ENCODE measurements at regions not wholly inside any gene's neighbourhood (a gene's known extent, or its start where the extent isn't known, plus 50 kb on each side); places are given as distances from the start of the nearest gene placed in this dataset.

DNA sequence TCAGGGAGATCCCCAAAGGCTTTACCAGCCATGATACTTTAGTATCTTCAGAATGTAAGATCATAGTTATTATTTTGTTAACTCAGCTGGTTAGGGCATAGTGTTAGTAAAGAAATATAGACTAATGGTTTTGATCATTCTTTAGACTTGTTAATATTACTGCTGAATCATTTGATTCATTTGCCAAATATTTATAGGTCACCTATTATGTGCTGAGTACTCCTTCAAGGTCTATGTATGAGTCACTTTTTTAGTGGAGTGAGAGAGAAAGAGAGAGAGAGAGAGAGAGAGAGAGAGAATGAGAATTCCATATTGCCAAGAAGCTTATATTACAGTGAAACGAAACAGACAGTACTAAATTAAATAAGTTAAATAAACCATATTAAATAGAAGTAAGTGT, 110.3 kb downstream of the UBE2NL start:
- Histone ChIP-seq H3K27me3 (no peaks in the 10 kb centered on the region), H3K27ac (no peak overlapping the region), H3K4me1 (no peaks in the 10 kb centered on the region), H3K4me3 (no peak overlapping the region), H3K36me3 (no peaks in the 10 kb centered on the region), H3K9me3 (no peaks in the 10 kb centered on the region)
- intact Hi-C loops (cut with DNase I): no loop called here
- DNase-seq: no peak
- no peak for TF ChIP-seq CTCF (IDR thresholded peaks at IDR 0.05)
- ATAC-seq: no peak

DNA sequence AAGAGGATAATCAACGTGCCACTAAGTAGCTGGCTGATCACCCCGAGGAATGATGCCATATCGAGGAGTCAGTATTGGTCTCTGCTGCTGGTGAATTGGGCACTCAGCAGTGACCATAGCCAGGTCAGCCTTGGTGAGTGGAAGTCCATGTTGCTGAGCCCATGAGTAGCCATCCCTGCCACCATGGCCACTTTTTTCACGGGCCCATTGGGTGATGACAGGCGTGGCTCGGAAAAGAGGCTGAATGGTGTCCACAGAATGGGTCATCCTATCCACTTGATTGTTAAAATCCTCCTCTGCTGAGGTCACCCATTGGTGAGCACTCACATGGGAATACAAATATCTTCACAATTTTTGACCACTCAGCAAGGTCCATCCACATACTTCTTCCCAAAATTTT, 114.4 kb downstream of the UBE2NL start:
- intact Hi-C loops (cut with DNase I): no loop called here
- DNase-seq: no peak
- Histone ChIP-seq H3K9me3 (peaks cover 0 to 2% of the 10 kb centered on the region in 2 donors), H3K4me1 (no peaks in the 10 kb centered on the region), H3K36me3 (no peaks in the 10 kb centered on the region), H3K27me3 (no peaks in the 10 kb centered on the region), H3K4me3 (no peak overlapping the region), H3K27ac (no peak overlapping the region)
- TF ChIP-seq CTCF (IDR thresholded peaks at IDR 0.05): no peak
- ATAC-seq: no peak

DNA sequence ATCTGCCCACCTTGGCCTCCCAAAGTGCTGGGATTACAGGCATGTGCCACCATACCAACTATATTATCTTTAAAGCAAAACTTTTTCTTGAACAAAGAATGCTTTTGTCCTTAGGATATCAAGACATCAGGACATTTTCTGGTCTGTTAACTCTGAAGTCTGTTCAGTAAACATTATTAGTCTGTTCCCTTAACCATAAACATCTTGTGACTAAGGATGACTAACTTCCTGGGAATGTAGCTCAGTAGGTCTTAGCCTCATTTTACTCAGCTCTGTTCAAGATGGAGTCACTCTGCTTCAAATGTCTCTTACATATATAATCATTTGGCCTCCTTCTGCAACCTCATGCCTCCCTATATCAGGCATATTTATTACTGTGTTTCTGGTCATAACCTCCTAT, 122.9 kb downstream of the UBE2NL start:
- intact Hi-C loops (cut with DNase I): no loop called here
- peak; percentile 41 for ATAC-seq
- Histone ChIP-seq H3K4me1 (no peaks in the 10 kb centered on the region), H3K27me3 (no peaks in the 10 kb centered on the region), H3K9me3 (peaks cover 0 to 5% of the 10 kb centered on the region in 2 donors), H3K4me3 (no peak overlapping the region), H3K36me3 (no peaks in the 10 kb centered on the region), H3K27ac (no peak overlapping the region)
- TF ChIP-seq CTCF (IDR thresholded peaks at IDR 0.05): no peak
- no peak for DNase-seq

GRCh38 chrX:144040793-144041192, 156.9 kb downstream of the UBE2NL start:
- ATAC-seq (peak; percentile 82), DNase-seq (no peak)
- intact Hi-C loops (cut with DNase I): no loop called here

DNA sequence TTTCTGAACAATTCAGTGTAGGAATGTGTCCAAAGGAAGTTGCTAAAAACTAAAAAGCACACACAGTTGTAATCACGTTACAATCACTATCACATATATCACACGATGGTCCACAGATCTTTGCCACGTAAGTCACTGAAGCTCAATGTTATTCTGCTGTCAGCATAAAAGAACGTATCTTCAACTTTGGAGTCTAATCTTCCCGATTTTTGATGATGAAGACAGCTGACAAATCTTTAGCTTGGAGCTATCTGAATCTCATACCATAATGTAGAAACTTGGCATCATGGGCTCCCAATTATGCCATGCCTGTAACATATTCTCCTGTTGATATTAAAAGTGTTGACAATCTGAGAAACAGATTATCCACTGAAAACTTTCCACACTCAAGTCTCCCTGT, 158.4 kb downstream of the UBE2NL start:
- ATAC-seq (no peak), DNase-seq (no peak)
- Histone ChIP-seq H3K4me1 (no peaks in the 10 kb centered on the region), H3K27me3 (no peaks in the 10 kb centered on the region), H3K9me3 (no peaks in the 10 kb centered on the region), H3K36me3 (no peaks in the 10 kb centered on the region), H3K4me3 (no peak overlapping the region), H3K27ac (no peak overlapping the region)
- no peak for TF ChIP-seq CTCF (IDR thresholded peaks at IDR 0.05)
- intact Hi-C loops (cut with DNase I): no loop called here

More at GRCh38 chrX:144040793-144041192, 156.9 kb downstream of the UBE2NL start:
- Histone ChIP-seq H3K4me3 (no peak overlapping the region), H3K9me3 (no peaks in the 10 kb centered on the region), H3K4me1 (no peaks in the 10 kb centered on the region), H3K27me3 (no peaks in the 10 kb centered on the region), H3K27ac (no peak overlapping the region), H3K36me3 (no peaks in the 10 kb centered on the region)
- TF ChIP-seq CTCF (IDR thresholded peaks at IDR 0.05): no peak
